ENCODE measurements at regions not wholly inside any gene's neighbourhood (a gene's known extent, or its start where the extent isn't known, plus 50 kb on each side); places are given as distances from the start of the nearest gene placed in this dataset.

GRCh38 chr5:58106754-58107410 lies 353.0 kb downstream of the PLK2 start:
- ChIA-PET CTCF (no interaction called here), POLR2A (no interaction called here)
- intact Hi-C loops (cut with micrococcal nuclease; ENCODE audit: unreplicated experiment): no loop called here
- H3K36me3 Mint-ChIP-seq (ENCODE audit: insufficient read depth, unreplicated experiment): no peaks in the 10 kb centered on the region
- TF ChIP-seq CTCF (IDR thresholded peaks at IDR 0.05; ENCODE audit: insufficient read depth in 1 of 2, low read depth in 1 of 2, low read length in 1 of 2, severe bottlenecking in 1 of 2, unreplicated experiment in 1 of 2): no peak
- H3K4me3 Mint-ChIP-seq (ENCODE audit: unreplicated experiment): no peak overlapping the region
- no TSS peak for BruUV-seq (replicated peaks)
- Histone ChIP-seq H3K9me3 (no peaks in the 10 kb centered on the region), H3K4me1 (no peaks in the 10 kb centered on the region), H3K27me3 (replicated peaks; ENCODE audit: control insufficient read depth, insufficient read depth, low read length) (no peaks in the 10 kb centered on the region), H3K4me3 (ENCODE audit: low read depth, low read length) (no peak overlapping the region), H3K36me3 (ENCODE audit: control insufficient read depth, insufficient read depth, low read length) (no peaks in the 10 kb centered on the region)
- no peaks in the 10 kb centered on the region for H3K4me1 Mint-ChIP-seq (ENCODE audit: low read depth, unreplicated experiment)
- H3K27me3 Mint-ChIP-seq (ENCODE audit: insufficient read depth, unreplicated experiment): no peaks in the 10 kb centered on the region
- DNase-seq: no peak
- H3K9me3 Mint-ChIP-seq (ENCODE audit: unreplicated experiment): peaks cover 10% of the 10 kb centered on the region
- no peak overlapping the region for H3K27ac Mint-ChIP-seq (ENCODE audit: unreplicated experiment)

GRCh38 chr5:58105836-58106235 lies 354.1 kb downstream of the PLK2 start:
- H3K4me1 Mint-ChIP-seq (ENCODE audit: low read depth, unreplicated experiment): no peaks in the 10 kb centered on the region
- Histone ChIP-seq H3K9me3 (no peaks in the 10 kb centered on the region), H3K4me1 (no peaks in the 10 kb centered on the region), H3K4me3 (ENCODE audit: low read depth, low read length) (no peak overlapping the region), H3K36me3 (ENCODE audit: control insufficient read depth, insufficient read depth, low read length) (no peaks in the 10 kb centered on the region), H3K27me3 (replicated peaks; ENCODE audit: control insufficient read depth, insufficient read depth, low read length) (no peaks in the 10 kb centered on the region)
- TF ChIP-seq CTCF (IDR thresholded peaks at IDR 0.05; ENCODE audit: insufficient read depth in 1 of 2, low read depth in 1 of 2, low read length in 1 of 2, severe bottlenecking in 1 of 2, unreplicated experiment in 1 of 2): no peak
- no peaks in the 10 kb centered on the region for H3K27me3 Mint-ChIP-seq (ENCODE audit: insufficient read depth, unreplicated experiment)
- peaks cover 10% of the 10 kb centered on the region for H3K9me3 Mint-ChIP-seq (ENCODE audit: unreplicated experiment)
- DNase-seq: no peak
- ChIA-PET CTCF (no interaction called here), POLR2A (no interaction called here)
- no TSS peak for BruUV-seq (replicated peaks)
- no peak overlapping the region for H3K27ac Mint-ChIP-seq (ENCODE audit: unreplicated experiment)
- no peak overlapping the region for H3K4me3 Mint-ChIP-seq (ENCODE audit: unreplicated experiment)
- intact Hi-C loops (cut with micrococcal nuclease; ENCODE audit: unreplicated experiment): no loop called here
- no peaks in the 10 kb centered on the region for H3K36me3 Mint-ChIP-seq (ENCODE audit: insufficient read depth, unreplicated experiment)

- POLR2A ChIA-PET: no interaction called here
Measured at GRCh38 chr5:58099257-58099656, 360.6 kb downstream of the PLK2 start.

More at GRCh38 chr5:58099257-58099656, 360.6 kb downstream of the PLK2 start:
- no peaks in the 10 kb centered on the region for H3K27me3 ChIP-seq (replicated peaks; ENCODE audit: control insufficient read depth, insufficient read depth, low read length)
- no peaks in the 10 kb centered on the region for H3K36me3 Mint-ChIP-seq (ENCODE audit: insufficient read depth, unreplicated experiment)
- H3K36me3 ChIP-seq (ENCODE audit: control insufficient read depth, insufficient read depth, low read length): no peaks in the 10 kb centered on the region
- no peaks in the 10 kb centered on the region for H3K4me1 Mint-ChIP-seq (ENCODE audit: low read depth, unreplicated experiment)
- no peaks in the 10 kb centered on the region for H3K9me3 Mint-ChIP-seq (ENCODE audit: unreplicated experiment)
- TF ChIP-seq CTCF (IDR thresholded peaks at IDR 0.05; ENCODE audit: insufficient read depth in 1 of 2, low read depth in 1 of 2, low read length in 1 of 2, severe bottlenecking in 1 of 2, unreplicated experiment in 1 of 2): no peak
- CTCF ChIA-PET: no interaction called here
- no peaks in the 10 kb centered on the region for H3K4me1 ChIP-seq
- BruUV-seq (replicated peaks): no TSS peak
- no peaks in the 10 kb centered on the region for H3K9me3 ChIP-seq
- no peak overlapping the region for H3K4me3 ChIP-seq (ENCODE audit: low read depth, low read length)
- no peaks in the 10 kb centered on the region for H3K27me3 Mint-ChIP-seq (ENCODE audit: insufficient read depth, unreplicated experiment)
- no peak overlapping the region for H3K4me3 Mint-ChIP-seq (ENCODE audit: unreplicated experiment)
- DNase-seq: no peak
- H3K27ac Mint-ChIP-seq (ENCODE audit: unreplicated experiment): no peak overlapping the region
- intact Hi-C loops (cut with micrococcal nuclease; ENCODE audit: unreplicated experiment): no loop called here
